Sigmoid colon (tissue), 4 donors: ENCODE measurements at regions not wholly inside any gene's neighbourhood (a gene's known extent, or its start where the extent isn't known, plus 50 kb on each side); places are given as distances from the start of the nearest gene placed in this dataset.

Experiments
- CTCF ChIP-seq, 4 experiments: fragments of 450-650 bp in 3 of 4; fragments of 200-600 bp in 1 of 4; IDR thresholded peaks; one replicate each; pipeline ENCODE4 v1.5.1; 2016 to 2019; ENCODE audit warnings: antibody characterized with exemption in 4 of 4, mild to moderate bottlenecking in 3 of 4, moderate library complexity in 2 of 4
- POLR2A ChIP-seq, 2 donors: fragments of 450-650 bp; IDR thresholded peaks; one replicate each; pipeline ENCODE4 v1.6.1; 2016; ENCODE audit warnings: antibody characterized with exemption in 2 of 2, mild to moderate bottlenecking in 2 of 2, moderate library complexity in 2 of 2
- POLR2AphosphoS5 ChIP-seq, 4 donors: sonication (generic); formaldehyde crosslinking; IDR thresholded peaks; one replicate each; pipeline ENCODE4 v1.6.1; 2017; ENCODE audit warnings: antibody characterized with exemption in 4 of 4

GRCh38 chr15:22262613-22263020 is 182.3 kb downstream of the OR4M2 start:
- no peak for TF ChIP-seq CTCF (IDR thresholded peaks at IDR 0.05)
- no peak for TF ChIP-seq POLR2A (IDR thresholded peaks at IDR 0.05)
- TF ChIP-seq POLR2AphosphoS5 (IDR thresholded peaks at IDR 0.05) = no peak
